GM21529 (cell line): ENCODE measurements at regions not wholly inside any gene's neighbourhood (a gene's known extent, or its start where the extent isn't known, plus 50 kb on each side); places are given as distances from the start of the nearest gene placed in this dataset.

Experiments
- ATAC-seq: cut with Tn5 transposase; IDR thresholded peaks from one replicate; pipeline ENCODE4 v1.9.1; 2021; ENCODE audit not compliant: unreplicated experiment

- no peak for ATAC-seq
These were observed 191.7 kb downstream of the TRIM27 start for GRCh38 chr6:28732052-28732451.

GRCh38 chr6:28734443-28734959 is 189.3 kb downstream of the TRIM27 start:
- no peak for ATAC-seq

GRCh38 chr6:28736121-28736520 is 187.7 kb downstream of the TRIM27 start:
- no peak for ATAC-seq

GRCh38 chr6:28737750-28738395 is 185.9 kb downstream of the TRIM27 start:
- no peak for ATAC-seq

- ATAC-seq = no peak
These were observed 185.4 kb downstream of the TRIM27 start for GRCh38 chr6:28738396-28738765.

- no peak for ATAC-seq
These were observed 182.4 kb downstream of the TRIM27 start for GRCh38 chr6:28741363-28741762.

- ATAC-seq = no peak
These were observed 181.0 kb downstream of the TRIM27 start for GRCh38 chr6:28742668-28743270.

GRCh38 chr6:28743271-28743789 is 180.5 kb downstream of the TRIM27 start:
- ATAC-seq = no peak

GRCh38 chr6:28747083-28747630 is 176.6 kb downstream of the TRIM27 start:
- no peak for ATAC-seq

- no peak for ATAC-seq
These were observed 176.1 kb downstream of the TRIM27 start for GRCh38 chr6:28747631-28748157.

- no peak for ATAC-seq
These were observed 175.6 kb downstream of the TRIM27 start for GRCh38 chr6:28748192-28748591.

- no peak for ATAC-seq
These were observed 172.8 kb downstream of the TRIM27 start for GRCh38 chr6:28750926-28751458.

- no peak for ATAC-seq
These were observed 172.3 kb downstream of the TRIM27 start for GRCh38 chr6:28751514-28751913.

- no peak for ATAC-seq
These were observed 171.8 kb downstream of the TRIM27 start for GRCh38 chr6:28751963-28752350.

- ATAC-seq = no peak
These were observed 166.2 kb downstream of the TRIM27 start for GRCh38 chr6:28757429-28758045.

GRCh38 chr6:28758046-28758817 is 165.6 kb downstream of the TRIM27 start:
- no peak for ATAC-seq

- ATAC-seq = no peak
These were observed 165.0 kb downstream of the TRIM27 start for GRCh38 chr6:28758818-28759235.

GRCh38 chr6:28764014-28764723 is 159.6 kb downstream of the TRIM27 start:
- no peak for ATAC-seq

- ATAC-seq = no peak
These were observed 159.0 kb downstream of the TRIM27 start for GRCh38 chr6:28764761-28765282.

- no peak for ATAC-seq
These were observed 157.8 kb downstream of the TRIM27 start for GRCh38 chr6:28765978-28766351.
